WTC11 (cell line): ENCODE measurements at regions not wholly inside any gene's neighbourhood (a gene's known extent, or its start where the extent isn't known, plus 50 kb on each side); places are given as distances from the start of the nearest gene placed in this dataset.

Experiments
- CBFB ChIP-seq: sonication (generic); formaldehyde crosslinking; IDR thresholded peaks from 2 replicates; pipeline ENCODE4 v1.8.1; 2022; ENCODE audit warnings: mild to moderate bottlenecking, low read depth, missing genetic modification reagents
- NR3C1 ChIP-seq: sonication (generic); formaldehyde crosslinking; conservative IDR thresholded peaks from 2 replicates; pipeline ENCODE4 v1.8.1; 2023; ENCODE audit warnings: low read depth, mild to moderate bottlenecking, missing genetic modification reagents
- ZNF232 ChIP-seq: sonication (generic); formaldehyde crosslinking; IDR thresholded peaks from 2 replicates; pipeline ENCODE4 v1.8.0; 2022; ENCODE audit warnings: mild to moderate bottlenecking, missing genetic modification reagents
- ZNF317 ChIP-seq: sonication (generic); formaldehyde crosslinking; IDR thresholded peaks from 2 replicates; pipeline ENCODE4 v1.8.1; 2023; ENCODE audit warnings: low read depth, mild to moderate bottlenecking, moderate library complexity, missing genetic modification reagents, borderline replicate concordance
- ZNF396 ChIP-seq: fragments of 250-450 bp; sonication (Bioruptor Pico); IDR thresholded peaks from 2 replicates; pipeline ENCODE4 v1.8.0; 2021; ENCODE audit warnings: mild to moderate bottlenecking, moderate library complexity, borderline replicate concordance
- TF ChIP-seq, protein P1 (sequence below): fragments of 200-600 bp; IDR thresholded peaks from 2 replicates; pipeline ENCODE4 v1.8.0; 2022; ENCODE audit warnings: antibody characterized with exemption
- TF ChIP-seq, protein P2 (sequence below): sonication (generic); formaldehyde crosslinking; IDR thresholded peaks from 2 replicates; pipeline ENCODE4 v1.8.1; 2022; ENCODE audit warnings: mild to moderate bottlenecking, moderate library complexity, missing genetic modification reagents
- TF ChIP-seq, protein P3 (sequence below): sonication (generic); formaldehyde crosslinking; IDR thresholded peaks from 2 replicates; pipeline ENCODE4 v1.8.1; 2023; ENCODE audit warnings: mild to moderate bottlenecking, missing genetic modification reagents, moderate library complexity

DNA sequence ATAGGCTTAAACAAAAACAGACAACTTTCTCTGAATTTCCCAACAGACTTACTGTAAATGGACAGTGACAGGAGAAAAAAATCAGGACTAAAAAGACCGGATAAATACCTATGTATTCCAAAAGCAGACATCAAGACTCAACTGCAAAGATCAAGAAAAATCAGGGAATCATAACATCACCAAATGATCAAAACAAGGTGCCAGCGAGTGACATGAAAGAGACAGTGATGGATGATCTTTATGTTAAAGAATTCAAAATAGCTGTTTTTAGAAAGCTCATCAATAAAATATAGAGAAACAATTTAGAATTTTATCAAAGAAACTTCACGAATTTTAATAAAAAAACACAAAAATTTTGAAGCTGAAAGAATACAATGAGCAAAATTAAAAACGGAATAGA, 952.5 kb upstream of the ATXN7L3B start:
- TF ChIP-seq ZNF317 (no peak), NR3C1 (no peak), ZNF232 (CRISPR knock-in tag) (no peak), CBFB (no peak), ZNF396 (CRISPR knock-in tag) (no peak)
- TF ChIP-seq, protein P1, sequence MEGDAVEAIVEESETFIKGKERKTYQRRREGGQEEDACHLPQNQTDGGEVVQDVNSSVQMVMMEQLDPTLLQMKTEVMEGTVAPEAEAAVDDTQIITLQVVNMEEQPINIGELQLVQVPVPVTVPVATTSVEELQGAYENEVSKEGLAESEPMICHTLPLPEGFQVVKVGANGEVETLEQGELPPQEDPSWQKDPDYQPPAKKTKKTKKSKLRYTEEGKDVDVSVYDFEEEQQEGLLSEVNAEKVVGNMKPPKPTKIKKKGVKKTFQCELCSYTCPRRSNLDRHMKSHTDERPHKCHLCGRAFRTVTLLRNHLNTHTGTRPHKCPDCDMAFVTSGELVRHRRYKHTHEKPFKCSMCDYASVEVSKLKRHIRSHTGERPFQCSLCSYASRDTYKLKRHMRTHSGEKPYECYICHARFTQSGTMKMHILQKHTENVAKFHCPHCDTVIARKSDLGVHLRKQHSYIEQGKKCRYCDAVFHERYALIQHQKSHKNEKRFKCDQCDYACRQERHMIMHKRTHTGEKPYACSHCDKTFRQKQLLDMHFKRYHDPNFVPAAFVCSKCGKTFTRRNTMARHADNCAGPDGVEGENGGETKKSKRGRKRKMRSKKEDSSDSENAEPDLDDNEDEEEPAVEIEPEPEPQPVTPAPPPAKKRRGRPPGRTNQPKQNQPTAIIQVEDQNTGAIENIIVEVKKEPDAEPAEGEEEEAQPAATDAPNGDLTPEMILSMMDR: no peak
- TF ChIP-seq, protein P2, sequence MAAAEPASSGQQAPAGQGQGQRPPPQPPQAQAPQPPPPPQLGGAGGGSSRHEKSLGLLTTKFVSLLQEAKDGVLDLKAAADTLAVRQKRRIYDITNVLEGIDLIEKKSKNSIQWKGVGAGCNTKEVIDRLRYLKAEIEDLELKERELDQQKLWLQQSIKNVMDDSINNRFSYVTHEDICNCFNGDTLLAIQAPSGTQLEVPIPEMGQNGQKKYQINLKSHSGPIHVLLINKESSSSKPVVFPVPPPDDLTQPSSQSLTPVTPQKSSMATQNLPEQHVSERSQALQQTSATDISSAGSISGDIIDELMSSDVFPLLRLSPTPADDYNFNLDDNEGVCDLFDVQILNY (CRISPR knock-in tag): no peak
- TF ChIP-seq, protein P3, sequence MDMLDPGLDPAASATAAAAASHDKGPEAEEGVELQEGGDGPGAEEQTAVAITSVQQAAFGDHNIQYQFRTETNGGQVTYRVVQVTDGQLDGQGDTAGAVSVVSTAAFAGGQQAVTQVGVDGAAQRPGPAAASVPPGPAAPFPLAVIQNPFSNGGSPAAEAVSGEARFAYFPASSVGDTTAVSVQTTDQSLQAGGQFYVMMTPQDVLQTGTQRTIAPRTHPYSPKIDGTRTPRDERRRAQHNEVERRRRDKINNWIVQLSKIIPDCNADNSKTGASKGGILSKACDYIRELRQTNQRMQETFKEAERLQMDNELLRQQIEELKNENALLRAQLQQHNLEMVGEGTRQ (CRISPR knock-in tag): no peak
